GM21619 (cell line): ENCODE measurements at regions not wholly inside any gene's neighbourhood (a gene's known extent, or its start where the extent isn't known, plus 50 kb on each side); places are given as distances from the start of the nearest gene placed in this dataset.
"Not testable (repeated sequence)": the region's sequence is repeated elsewhere in the genome, so short reads cannot be mapped to it uniquely, and the experiment has no call there.

Experiments
- ATAC-seq: cut with Tn5 transposase; IDR thresholded peaks from one replicate; pipeline ENCODE4 v1.9.1; 2021; ENCODE audit not compliant: unreplicated experiment

DNA sequence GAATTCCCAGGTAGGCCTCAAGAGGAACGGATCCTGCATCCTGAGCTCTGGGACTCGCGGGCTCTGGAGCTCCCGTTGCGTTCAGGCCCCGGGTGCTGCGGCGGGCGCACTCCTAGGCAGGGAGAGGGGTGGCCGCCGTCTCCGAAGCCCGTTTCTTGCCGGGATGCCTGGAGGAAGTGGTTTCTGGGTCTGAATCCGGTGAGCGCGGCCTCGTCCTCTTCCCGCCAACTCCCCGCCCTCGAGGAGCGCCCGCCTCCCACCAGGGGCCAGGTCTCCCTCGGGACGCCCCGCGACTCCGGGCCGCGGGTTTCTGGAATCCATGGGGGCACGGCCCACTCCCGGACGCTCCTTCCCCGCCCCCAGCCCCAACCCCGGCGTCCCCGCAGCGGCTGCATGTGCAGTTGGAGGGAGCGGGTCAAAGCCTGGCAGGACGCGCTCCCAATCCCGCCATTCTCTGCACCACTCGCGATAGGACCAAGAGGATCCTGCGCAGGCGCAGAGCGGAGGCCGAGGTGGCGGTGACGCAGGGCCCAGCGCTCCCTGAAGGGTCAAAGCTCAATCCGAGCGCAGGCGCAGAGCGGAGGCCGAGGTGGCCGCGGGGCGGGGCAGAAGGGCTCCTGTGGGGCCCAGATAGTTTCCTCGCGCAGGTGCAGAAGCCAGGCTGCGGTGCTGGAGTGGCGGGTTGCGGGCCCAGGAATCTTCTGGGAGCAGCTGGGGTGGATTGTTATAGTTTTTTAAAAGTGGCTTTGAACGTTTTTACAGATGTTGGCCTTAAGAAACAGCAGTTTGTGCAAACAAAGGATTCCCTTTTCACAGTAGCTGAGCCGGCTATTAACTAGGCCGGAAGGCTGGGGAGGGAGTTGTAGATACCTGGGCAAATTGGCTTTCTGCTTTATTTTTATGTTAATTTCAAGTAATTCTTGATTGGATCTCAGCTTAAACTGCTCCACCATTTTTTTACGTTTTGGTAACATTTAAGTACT, 796.4 kb downstream of the AACS start:
- ATAC-seq: no peak

DNA sequence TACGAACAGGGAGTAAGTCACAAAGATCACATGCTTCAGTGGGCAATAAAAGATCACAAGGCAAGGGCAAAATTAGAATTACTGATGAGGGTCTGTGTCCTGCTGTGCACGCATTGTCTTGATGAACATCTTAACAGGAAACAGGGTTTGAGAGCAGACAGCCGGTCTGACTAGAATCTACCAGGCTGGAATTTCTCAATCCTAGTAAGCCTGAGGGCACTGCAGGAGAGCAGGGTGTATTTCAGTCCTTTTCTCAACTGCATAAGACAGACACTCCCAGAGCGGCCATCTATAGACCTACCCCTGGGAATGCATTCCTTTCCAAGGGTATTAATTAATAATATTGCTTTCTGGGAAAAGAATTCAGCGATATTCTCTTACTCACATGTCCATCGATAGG, 800.0 kb downstream of the AACS start:
- ATAC-seq: not testable (repeated sequence)

DNA sequence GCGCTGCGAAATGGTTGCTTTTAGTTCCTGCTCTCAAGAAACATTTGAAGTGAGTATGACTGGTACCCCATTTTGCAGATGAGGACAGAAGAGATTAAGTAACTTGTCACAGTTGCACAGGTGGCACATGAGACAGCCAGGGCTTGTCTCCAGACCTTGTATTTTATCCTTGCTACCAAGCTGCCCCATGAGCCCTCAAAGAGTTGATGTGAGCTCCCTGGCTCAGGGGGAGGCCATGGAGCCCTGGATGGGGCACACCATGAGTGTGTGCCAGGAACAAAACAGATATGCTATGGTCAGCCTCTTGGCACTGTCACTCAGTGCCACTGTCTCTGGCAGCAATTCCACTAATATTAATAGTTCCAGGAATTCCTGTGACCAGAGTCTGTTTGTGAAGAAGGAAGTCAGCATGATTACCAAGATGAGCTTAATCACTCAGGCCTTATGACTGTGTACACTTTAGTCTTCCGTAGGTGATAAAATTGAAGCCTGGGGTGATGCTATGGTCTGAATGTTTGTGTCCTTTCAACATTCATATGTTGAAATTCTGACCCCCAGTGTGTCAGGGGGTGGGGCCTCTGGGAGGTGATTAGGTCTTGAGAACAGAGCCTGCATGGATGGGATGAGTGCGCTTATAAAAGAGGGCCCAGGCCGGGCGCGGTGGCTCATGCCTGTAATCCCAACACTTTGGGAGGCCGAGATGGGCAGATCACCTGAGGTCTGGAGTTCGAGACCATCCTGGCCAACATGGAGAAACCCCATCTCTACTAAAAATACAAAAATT, 806.8 kb downstream of the AACS start:
- no peak for ATAC-seq

DNA sequence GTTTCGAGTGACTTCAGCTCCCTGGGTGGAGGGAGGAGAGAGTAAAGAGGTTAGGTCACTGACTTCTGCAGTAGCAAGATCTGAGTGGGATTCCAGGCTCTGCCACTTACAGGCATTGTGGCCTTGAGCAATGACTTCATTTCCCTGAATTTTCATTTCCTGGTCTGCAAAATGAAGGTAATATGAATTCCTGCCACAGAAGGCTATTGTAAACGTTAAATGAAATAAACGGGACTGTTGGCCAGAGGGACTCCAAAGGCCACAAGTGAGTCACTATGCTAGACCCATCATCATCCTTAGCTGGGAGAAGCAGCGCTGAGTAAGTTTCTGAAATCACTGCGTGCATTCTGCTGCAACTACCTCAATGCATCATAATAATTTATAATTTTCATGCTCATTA, 807.8 kb downstream of the AACS start:
- ATAC-seq: no peak

DNA sequence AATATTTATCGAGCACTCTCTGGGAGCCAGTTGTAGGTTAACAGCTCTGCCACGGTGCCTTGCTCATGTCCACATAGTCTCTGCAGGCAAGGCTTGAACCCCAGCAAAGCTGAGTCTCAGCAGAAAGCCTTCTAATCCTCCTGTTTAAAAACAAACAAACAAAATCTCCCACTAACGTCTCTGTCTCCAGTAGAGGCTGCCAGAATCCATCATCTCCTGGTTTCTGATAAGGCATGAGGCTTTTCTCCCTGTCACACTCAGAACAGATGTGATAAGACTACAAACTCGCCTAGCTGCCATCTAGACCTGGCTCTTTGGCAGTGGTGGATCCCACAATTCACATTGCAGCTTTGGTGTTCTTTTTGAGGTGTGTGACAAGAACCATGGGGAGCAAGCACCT, 813.2 kb downstream of the AACS start:
- ATAC-seq: no peak

DNA sequence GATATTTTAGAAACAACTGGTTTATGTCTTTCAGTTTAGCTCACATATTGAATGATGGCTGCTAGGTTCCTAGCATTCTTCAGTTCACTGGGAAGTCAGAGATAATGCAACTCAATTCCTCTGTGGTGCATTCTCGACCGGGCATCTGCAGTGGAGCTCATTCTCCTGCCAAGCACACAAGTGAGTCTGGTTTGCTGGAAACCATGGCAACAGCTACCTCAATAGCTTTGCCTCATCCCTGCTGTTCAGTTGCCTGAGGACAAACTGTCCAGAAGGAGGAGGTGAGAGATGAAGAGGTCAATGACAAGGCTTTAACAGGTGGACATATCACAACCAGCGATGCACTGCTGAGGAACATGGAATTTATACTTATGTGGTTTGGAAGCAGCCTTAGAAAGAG, 816.9 kb downstream of the AACS start:
- ATAC-seq: no peak

DNA sequence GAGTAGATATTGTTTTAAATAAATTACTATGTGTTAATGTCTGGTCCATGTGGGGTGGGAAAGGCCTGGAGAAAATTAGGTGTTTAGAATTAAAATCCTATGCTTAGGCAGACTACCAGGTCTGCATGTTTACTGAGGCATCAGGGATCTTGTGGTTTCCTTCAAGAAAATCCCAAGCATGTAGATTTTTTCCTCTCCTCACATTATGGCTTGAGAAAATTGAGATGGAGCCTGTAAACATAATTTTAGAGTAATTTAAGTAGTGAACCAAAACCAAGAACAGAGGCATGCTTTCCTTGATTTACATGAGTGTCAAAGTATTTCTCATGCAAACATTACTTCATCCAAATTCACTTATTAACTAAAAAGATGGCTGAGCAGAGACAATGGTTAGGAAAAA, 823.7 kb downstream of the AACS start:
- ATAC-seq: no peak

DNA sequence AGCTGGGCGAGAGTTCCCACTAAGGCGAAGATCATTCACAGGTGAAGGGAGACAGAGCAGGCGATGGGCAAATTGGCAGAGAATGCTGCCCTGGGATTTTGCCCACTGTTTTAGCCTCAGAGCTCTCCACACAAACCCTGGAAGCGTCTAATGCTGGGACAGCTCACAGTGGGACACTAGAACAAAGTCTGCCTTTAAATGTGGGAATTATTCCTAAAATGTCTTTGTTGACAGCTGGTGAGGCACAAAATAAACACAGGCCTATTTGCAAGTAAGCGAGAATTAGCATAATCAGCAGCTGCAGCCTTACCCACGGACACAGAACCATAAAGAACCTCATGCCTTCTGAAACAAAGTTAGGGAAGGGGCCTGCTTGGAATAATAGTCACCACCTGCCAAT, 824.5 kb downstream of the AACS start:
- no peak for ATAC-seq

DNA sequence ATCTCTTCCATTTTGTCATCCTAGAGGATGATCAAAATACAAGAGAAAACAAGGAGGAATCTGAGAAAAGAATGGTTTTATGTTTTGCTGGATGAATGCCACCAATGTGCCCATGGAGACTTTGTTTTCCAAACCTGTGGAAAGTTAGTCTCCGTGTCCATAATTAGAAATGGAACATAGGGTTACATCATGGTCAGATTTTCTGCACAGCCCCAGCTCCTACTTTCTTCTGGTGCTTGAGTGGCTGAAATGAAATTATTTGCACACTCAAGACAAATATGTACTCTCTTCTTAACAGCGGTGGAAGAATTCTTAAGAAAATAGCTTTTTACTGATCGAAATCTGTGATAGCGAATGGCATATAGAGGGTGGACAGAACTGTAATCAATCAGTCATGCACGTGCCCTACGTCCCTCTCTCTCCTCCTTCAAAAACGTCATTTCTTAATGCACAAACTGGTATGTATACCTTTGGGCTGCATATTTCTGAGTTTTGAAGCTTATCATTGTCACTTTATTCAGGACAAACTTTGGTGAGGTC, 825.2 kb downstream of the AACS start:
- no peak for ATAC-seq

DNA sequence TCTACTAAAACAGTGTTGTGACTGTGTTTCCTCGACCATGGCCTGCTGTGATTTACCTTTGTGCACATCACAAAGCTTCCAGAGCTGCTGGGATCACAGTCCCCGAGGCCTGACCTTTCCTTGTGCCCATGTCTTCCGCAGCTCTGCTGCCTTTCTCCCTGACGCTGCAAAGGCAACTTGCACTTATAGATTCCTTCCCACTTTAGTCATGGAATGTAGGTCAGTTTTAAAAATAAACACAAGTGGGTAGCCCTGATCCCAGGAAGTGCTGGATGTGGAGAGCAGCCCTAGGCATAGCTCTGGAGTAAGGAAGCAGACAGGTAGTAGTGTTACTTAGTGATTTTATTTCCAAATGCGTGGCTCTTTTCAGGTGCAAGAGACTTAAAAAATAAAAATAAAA, 825.7 kb downstream of the AACS start:
- no peak for ATAC-seq

DNA sequence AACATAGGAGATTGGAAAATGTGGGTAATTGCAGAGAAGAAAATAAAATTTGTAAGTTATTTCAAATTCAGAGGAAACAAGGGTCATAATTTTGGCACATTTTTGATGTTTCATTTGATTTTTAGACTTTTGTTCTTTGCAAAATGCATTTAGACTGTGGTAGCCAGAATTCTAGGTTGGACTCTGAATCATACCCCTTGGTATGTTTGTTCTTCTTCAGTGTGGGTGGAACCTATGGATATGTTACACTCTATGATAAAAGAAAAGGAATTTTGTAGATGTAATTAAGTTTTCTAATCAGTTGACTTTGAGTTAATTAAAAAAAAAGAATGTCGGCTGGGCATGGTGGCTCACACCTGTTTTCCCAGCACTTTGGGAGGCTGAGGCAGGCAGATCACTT, 827.0 kb downstream of the AACS start:
- no peak for ATAC-seq

DNA sequence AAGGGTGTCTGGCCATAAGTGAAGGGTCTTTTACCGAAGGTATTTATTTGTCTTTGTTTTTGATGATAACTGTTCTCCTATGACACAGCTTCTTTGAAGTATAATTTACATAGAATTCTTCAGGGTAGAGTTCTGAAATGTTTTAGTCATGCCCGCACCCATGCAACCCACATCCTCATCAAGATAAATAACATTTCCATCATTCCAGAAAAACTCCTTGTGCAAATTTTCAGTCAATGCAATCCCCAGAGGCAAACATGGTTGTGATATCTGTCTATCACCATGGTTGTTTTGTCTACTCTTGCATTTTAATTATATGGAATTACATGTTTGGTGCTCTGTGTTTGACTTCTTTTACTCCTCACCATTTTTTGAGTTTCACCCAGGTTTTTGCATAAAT, 837.8 kb downstream of the AACS start:
- ATAC-seq: no peak

DNA sequence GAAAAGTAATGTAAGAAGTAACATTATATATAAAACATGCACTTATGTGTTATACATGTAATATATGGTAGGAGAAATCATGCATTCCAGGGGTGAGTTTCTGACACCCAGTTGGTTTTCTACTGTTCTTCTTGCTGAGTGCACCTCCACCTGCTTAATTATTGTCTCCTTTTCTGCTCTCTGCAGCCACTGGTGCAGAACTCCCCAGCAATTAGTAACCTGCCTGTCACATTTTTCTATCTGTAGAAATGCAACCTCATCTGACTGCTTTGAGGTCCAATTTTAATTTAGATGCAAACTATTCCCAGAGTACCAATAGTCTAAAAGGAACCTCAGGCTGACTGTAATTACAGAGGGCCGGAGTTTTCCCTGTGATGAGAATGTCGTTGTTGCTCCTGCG, 842.1 kb downstream of the AACS start:
- ATAC-seq: no peak

DNA sequence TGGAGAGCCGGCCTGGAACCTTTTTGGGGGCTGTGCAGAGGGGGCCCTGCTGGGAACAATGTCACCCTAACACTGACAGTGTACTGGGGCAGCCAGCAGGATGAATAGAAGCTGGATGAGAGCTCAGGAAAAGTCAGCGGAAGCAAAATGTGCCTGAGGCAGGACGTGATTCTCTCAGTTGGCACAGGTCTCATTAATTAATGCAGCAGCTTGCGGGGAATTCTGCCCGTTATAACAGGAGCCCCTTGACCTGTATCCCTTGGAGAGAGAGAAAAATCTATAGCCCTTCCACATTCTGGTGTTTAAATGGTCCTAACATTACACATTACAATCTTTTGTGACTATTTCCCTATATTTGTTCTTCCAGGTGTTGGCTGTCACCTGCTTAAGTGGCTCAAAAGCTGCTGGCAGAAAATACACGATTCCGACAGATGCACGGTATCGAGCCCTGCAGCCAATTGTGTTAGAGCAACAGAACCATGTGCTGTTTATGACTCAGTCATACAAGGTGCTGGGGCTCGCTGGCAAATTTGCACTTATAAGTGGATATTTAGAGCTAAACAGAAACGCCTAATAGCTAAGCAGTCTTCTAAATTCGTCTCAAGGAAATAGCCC, 854.7 kb downstream of the AACS start:
- ATAC-seq: no peak

DNA sequence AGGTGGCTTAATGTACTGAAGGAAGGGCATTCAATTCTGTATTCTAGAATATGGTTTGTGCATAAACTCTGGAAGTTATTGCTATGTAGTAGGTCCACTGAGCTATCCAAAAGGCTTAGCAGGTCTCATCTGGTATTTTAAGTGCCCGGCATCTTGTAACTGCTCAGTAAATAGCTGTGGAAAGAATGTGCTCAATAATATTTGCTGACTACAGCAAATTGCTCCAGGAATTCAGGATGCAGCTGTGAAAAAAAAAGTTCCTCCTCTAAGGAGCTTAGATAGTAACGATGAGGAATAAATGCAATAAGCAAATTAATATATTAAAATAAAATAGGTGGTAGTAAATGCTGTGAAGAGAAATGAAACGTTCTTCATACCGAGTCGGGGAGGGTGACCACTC, 857.1 kb downstream of the AACS start:
- ATAC-seq: no peak

DNA sequence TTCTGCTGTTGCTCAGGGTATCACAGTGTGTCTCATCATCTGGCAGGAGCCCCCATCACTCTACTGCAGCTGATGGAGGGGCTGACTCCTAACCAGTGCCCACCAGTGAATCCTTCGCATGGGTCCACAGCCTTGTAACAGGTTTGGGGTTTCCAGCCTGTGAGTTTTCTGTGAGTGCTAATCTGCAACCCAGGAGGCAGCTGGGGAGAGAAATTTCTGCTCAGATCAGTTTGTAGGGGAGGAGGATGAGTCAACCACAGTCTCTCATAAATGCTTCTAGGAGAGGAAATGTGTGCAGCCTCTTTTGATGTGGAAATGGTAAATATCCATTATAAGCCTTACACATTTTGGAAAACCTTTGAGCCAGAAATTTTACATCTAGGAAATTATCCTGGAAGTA, 871.3 kb downstream of the AACS start:
- no peak for ATAC-seq

DNA sequence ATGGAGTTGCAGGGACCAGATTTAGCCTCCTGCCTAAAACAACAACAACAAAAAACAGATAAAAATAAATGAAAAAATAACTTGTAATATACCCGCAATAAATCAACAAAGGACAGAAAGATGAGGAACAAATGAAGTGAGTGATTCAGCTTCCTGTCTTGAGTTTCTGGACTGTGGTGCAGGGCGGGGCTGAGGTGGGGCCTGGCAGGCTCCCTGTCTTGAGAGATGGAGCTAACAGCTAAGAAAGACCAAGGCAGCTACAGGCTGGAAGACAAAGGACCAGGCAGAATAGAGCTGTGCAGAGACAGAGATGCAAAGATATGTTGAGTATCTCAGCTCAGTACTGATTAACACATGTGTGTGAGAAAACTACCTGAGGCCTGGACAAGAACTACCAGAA, 879.2 kb downstream of the AACS start:
- no peak for ATAC-seq

DNA sequence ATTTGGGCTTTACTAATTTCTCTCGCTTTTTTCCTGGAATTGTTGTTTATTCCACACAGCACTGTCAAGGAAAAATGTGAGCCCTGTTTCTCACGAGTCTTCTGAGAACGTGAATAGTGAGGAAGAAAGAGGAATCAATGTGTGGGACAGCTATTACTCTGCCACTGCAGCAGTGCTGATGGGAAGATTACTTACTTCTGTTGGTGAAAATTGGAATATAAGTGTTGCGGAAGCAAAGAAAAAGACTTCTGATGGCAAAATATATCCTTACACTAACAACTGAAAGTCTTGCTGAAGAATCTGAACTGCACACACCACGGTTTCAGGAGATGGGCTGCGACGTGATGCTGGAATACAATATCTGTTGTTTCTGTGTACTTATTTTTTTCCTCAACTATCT, 884.2 kb downstream of the AACS start:
- no peak for ATAC-seq

DNA sequence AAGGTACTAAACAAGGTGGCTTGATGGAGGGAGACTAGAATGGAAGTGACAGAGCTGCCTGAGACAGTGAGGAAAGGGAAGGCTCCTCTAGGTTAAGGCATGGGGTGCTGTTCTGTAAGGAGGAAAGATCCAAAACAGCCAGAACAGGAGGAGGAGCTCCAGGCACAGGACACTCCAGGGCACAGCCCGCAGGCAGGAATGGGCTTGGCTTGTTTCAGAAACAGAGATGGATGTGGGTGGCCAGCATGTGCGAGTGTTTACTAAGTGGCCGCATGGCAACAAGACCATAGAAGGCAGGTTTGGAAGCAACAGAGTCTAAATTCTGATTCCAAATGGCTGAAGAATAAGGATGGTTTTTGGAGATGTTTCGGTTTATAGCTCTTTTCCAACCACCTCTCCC, 889.1 kb downstream of the AACS start:
- no peak for ATAC-seq

DNA sequence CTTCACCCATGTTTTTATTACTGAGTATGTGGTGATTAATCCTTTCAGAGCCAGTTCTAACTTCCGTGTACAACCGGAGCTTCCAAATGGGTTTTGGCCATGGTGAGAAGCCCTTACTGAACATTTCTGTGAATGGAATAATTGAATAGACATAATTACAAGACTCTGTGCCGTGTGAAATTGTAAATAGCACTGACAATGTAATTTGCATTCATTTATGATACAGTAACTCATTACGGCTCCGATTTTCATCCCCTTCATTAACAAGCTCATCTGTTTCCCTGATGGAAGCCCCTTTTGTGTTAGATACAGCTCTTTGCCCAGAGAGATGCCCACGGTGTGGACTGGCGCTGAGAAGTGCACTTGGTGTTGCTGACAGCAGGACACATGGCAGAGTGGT, 891.0 kb downstream of the AACS start:
- ATAC-seq: no peak

DNA sequence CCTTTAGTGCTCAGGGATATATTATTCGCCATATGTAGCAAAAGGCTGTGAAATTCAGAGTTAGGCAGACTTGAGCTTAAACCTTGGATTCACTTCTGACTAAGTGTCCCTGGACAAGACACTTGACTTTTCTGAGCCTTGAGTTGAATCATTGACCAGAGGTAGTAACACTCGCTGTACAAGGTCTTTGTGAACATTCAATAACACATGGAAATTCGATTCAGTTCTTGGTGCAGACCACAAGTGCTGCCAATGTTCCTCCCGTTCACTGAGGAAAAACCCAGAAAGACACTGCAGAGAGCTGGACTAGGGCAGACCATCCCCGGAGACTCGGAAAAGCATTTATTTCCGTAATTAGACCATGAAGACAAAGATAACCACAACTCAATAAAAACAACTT, 901.4 kb downstream of the AACS start:
- no peak for ATAC-seq

DNA sequence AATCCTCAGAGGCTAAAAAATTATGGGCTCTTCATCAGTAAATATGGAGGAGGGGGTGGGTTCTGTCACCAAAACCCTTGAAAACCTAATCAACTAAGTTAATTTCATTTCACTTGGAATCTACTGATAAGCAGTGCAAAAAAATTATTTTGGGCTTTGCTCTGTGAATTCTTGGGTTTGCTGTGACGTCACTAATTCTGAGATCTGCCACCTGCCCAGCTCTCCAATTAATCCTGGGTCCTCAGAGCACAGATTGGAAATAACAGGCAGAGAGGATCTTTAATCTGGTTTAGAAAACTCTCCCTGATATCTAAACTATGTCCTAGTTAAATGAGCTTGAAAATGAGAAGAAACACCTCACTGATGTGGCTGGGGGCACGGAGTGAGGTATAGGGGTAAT, 903.2 kb downstream of the AACS start:
- no peak for ATAC-seq
